Ascending aorta (tissue), 2 donors: ENCODE measurements at regions not wholly inside any gene's neighbourhood (a gene's known extent, or its start where the extent isn't known, plus 50 kb on each side); places are given as distances from the start of the nearest gene placed in this dataset.

Experiments
- DNase-seq, 2 donors: peaks; one replicate each; pipeline ENCODE4 v3.0.0-alpha.2; 2019; ENCODE audit warnings: low spot score in 2 of 2
- H3K27ac ChIP-seq, 2 donors: fragments of 200-600 bp; sonication (generic); one replicate each; pipeline ENCODE4 v1.5.1; 2016 to 2017; ENCODE audit warnings: mild to moderate bottlenecking in 1 of 2
- H3K27me3 ChIP-seq: fragments of 200-600 bp; sonication (generic); one replicate; pipeline ENCODE4 v1.5.1; 2017
- H3K36me3 ChIP-seq, 2 donors: fragments of 200-600 bp; sonication (generic); one replicate each; pipeline ENCODE4 v1.5.1; 2016
- H3K4me1 ChIP-seq, 2 donors: fragments of 200-600 bp; sonication (generic); one replicate each; pipeline ENCODE4 v1.5.1; 2016 to 2017; ENCODE audit warnings: mild to moderate bottlenecking in 1 of 2
- H3K4me3 ChIP-seq, 2 donors: fragments of 200-600 bp; sonication (generic); one replicate each; pipeline ENCODE4 v1.5.1; 2016 to 2017; ENCODE audit warnings: mild to moderate bottlenecking in 1 of 2
- H3K9me3 ChIP-seq, 2 donors: fragments of 200-600 bp; sonication (generic); one replicate each; pipeline ENCODE4 v1.5.1; 2016
- intact Hi-C: fragments of 100-400 bp; cut with DNase I; formaldehyde crosslinking; loops from one replicate; pipeline ENCODE4 v1.15.1; 2023
- TF ChIP-seq, protein P1 (sequence below), 3 experiments: fragments of 200-600 bp in 2 of 3; fragments of 450-650 bp in 1 of 3; sonication (generic) in 2 of 3; IDR thresholded peaks; one replicate each; pipeline ENCODE4 v1.5.1; 2016 to 2019; ENCODE audit warnings: antibody characterized with exemption in 3 of 3, mild to moderate bottlenecking in 1 of 3, moderate library complexity in 1 of 3

DNA sequence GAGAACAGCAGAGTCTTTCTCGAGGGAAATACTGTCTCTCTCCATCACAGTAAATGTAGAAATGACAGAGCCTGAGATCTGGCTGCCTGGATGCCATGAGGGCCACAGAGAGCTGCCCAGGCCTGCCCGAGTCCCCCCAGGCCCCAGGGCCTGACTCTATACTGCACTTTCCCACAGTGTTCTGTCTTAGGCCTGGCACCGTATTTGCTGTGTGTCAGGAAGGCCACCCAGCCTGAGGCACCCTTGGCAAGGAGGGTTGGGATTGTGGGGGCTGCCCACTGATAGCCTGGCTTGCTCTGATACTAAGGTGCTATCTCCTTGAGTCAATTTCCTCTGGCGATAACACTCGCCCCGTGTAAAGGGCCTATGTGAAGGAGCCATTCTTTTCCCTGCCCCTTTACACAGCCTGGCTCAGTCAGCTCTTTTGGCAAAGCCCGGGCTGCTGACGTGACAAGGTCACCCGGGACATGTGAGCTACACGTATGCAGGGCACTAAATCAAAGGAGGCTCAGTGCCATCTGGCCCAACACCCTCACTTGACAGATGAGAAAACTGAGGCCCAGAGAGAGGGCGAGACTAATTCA lies 630.1 kb upstream of the KLF4 start:
- intact Hi-C loops: no loop called here
- no peak overlapping the region for H3K4me3 ChIP-seq

DNA sequence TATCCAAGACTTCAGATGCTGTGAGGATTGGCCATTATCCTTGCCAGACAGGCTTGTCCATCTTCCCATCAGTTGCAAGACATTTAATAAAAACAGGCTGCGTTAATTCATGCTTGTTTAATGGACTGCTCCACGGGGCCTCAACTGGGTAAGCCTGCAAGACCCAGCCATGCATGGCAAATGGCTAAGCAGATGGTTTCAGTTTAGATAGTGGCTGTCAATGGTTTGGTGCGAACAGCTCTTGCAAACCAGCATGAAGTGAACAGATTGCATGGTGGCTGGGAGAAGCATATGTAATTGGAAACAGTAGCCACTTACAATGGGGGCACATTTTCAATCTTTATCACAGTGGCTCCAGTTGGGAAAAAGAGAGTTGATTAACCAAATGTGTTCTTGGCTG lies 628.2 kb upstream of the KLF4 start:
- H3K4me1 ChIP-seq: no peaks in the 10 kb centered on the region
- H3K36me3 ChIP-seq: no peaks in the 10 kb centered on the region
- intact Hi-C loops: no loop called here
- no peaks in the 10 kb centered on the region for H3K9me3 ChIP-seq
- H3K27me3 ChIP-seq: no peaks in the 10 kb centered on the region
- DNase-seq: no peak
- no peak overlapping the region for H3K4me3 ChIP-seq
- TF ChIP-seq, protein P1, sequence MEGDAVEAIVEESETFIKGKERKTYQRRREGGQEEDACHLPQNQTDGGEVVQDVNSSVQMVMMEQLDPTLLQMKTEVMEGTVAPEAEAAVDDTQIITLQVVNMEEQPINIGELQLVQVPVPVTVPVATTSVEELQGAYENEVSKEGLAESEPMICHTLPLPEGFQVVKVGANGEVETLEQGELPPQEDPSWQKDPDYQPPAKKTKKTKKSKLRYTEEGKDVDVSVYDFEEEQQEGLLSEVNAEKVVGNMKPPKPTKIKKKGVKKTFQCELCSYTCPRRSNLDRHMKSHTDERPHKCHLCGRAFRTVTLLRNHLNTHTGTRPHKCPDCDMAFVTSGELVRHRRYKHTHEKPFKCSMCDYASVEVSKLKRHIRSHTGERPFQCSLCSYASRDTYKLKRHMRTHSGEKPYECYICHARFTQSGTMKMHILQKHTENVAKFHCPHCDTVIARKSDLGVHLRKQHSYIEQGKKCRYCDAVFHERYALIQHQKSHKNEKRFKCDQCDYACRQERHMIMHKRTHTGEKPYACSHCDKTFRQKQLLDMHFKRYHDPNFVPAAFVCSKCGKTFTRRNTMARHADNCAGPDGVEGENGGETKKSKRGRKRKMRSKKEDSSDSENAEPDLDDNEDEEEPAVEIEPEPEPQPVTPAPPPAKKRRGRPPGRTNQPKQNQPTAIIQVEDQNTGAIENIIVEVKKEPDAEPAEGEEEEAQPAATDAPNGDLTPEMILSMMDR (IDR thresholded peaks at IDR 0.05): no peak
- no peak overlapping the region for H3K27ac ChIP-seq

More for the DNA sequence above, 630.1 kb upstream of the KLF4 start:
- TF ChIP-seq, protein P1 (IDR thresholded peaks at IDR 0.05): no peak
- Histone ChIP-seq H3K36me3 (no peaks in the 10 kb centered on the region), H3K27me3 (no peaks in the 10 kb centered on the region), H3K9me3 (no peaks in the 10 kb centered on the region), H3K4me1 (no peaks in the 10 kb centered on the region), H3K27ac (no peak overlapping the region)
- DNase-seq: no peak

DNA sequence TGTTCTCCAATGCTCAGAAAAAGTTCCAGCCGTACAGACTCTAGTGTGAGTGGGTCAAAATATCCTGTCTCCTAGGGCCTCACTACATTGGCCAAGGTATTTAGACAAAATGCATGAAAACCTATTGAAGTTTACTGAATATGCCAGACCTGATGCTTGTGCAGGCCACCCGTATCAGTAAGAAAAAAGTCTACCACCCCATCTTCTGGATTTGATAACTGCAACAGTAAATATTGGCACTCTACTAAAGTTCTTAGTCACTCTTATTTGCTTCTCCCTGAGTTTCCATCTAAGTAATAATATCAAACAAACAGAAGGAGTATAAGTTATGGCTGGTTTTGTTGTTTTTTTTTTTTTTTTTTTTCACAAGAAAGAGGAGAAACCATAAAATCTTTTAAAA lies 627.7 kb upstream of the KLF4 start:
- no peak overlapping the region for H3K27ac ChIP-seq
- H3K36me3 ChIP-seq: no peaks in the 10 kb centered on the region
- H3K4me1 ChIP-seq: no peaks in the 10 kb centered on the region
- H3K4me3 ChIP-seq: no peak overlapping the region
- intact Hi-C loops: no loop called here
- DNase-seq: no peak
- no peaks in the 10 kb centered on the region for H3K27me3 ChIP-seq
- TF ChIP-seq, protein P1 (IDR thresholded peaks at IDR 0.05): no peak
- H3K9me3 ChIP-seq: no peaks in the 10 kb centered on the region

DNA sequence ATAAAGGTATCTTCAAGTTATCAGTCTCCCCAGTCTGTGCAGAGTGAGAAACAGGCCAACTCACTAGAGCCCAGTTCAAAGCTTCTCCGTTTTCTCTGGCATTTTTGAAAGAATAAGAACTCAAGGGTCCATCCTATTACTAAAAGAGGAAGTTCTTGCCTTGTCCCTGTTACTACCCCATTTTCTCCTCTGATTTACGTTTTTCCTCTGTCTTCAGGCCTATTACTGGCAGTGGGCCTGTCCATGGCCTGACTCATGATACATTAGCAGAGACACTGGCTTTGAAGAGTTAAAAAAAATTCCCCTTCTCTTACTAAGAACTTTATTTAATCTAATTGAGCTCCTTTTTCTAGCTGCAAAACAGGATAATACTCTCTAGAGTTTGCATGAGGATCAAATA lies 624.0 kb upstream of the KLF4 start:
- TF ChIP-seq, protein P1 (IDR thresholded peaks at IDR 0.05): no peak
- DNase-seq: no peak
- no peak overlapping the region for H3K27ac ChIP-seq
- H3K9me3 ChIP-seq: no peaks in the 10 kb centered on the region
- H3K4me1 ChIP-seq: no peaks in the 10 kb centered on the region
- no peaks in the 10 kb centered on the region for H3K27me3 ChIP-seq
- intact Hi-C loops: no loop called here
- no peak overlapping the region for H3K4me3 ChIP-seq
- H3K36me3 ChIP-seq: no peaks in the 10 kb centered on the region

DNA sequence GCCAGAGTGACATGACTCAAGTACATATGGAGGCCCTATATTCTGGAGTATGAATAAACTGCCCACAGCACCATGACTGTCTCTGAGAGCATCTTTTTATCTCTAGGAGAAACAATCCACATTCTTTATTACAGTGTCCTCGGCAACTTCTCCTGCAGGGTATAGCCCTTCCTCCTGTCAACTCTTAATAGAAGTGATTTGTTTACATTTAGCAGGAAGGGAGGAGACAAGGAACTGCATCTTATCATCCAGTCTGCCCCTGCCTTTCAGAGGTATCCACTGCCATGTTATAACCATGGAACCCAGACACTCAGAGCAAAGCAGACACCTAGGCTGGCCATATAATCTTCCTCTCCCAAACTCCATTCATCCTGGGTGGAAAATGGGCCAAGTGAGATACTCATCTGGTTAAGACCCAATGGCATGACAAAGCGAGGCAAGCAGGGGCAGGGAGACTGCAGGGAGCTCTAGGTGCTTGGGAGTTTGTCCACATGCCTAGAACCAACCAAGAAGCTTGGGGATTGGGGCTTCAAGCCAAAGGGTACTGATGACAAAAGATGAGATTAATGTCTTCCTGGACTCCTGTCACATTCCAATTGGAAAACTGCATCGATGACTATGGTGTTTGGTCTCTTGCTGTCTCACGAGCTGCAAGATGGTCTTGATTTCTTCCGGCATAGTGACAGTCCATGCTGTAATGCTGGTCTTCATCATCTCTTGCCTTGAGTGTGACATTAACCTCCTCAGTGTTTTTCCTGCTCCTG lies 620.5 kb upstream of the KLF4 start:
- H3K27ac ChIP-seq: no peak overlapping the region
- no peaks in the 10 kb centered on the region for H3K9me3 ChIP-seq
- intact Hi-C loops: no loop called here
- no peak overlapping the region for H3K4me3 ChIP-seq
- H3K27me3 ChIP-seq: no peaks in the 10 kb centered on the region
- H3K36me3 ChIP-seq: no peaks in the 10 kb centered on the region
- TF ChIP-seq, protein P1 (IDR thresholded peaks at IDR 0.05): no peak
- no peak for DNase-seq
- H3K4me1 ChIP-seq: no peaks in the 10 kb centered on the region
